ENCODE measurements at regions not wholly inside any gene's neighbourhood (a gene's known extent, or its start where the extent isn't known, plus 50 kb on each side); places are given as distances from the start of the nearest gene placed in this dataset.

GRCh38 chr2:16362611-16363010, 303.0 kb downstream of the CYRIA start:
- DNase-seq (ENCODE audit: low read depth) = no peak
- TF ChIP-seq CTCF (IDR thresholded peaks at IDR 0.05; ENCODE audit: control insufficient read depth, extremely low read depth, insufficient read depth) = no peak
- no peak overlapping the region for H3K4me3 ChIP-seq (ENCODE audit: low read depth, low read length)

DNA sequence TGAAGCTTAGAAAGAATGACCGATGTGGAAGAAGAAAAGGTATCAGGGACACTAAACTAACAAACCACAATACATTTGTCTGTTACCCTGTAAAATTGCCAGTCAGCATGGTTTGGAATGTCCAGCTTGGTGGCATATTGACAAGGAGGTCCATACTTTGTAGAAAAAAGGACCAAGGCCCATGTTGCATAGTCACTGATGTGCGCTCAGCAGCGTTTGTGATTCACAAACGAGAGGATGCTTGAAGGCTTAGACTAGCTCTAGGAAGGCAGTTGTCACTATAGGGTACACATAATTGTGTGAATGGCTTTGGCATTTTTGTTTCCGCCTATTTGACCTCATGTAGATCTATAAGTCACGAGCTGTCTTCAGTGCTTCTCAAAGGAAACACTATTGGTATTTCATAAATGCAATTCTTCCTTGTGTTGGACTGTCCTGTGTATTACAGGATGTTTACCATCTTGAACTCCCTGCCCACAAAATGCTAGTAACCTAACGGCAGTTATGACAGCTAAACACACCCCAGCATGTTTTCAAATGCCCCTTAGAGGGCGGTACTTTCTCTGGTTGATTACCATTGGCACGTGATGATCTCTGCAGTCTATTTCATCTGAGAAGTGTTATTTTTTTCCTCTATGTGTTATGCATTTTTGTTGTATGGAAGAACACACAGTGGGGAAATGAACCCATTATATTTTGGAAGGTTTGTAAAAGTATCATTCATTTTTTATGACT, 304.2 kb downstream of the CYRIA start:
- no peak for DNase-seq (ENCODE audit: low read depth)
- no peak for TF ChIP-seq CTCF (IDR thresholded peaks at IDR 0.05; ENCODE audit: control insufficient read depth, extremely low read depth, insufficient read depth)
- no peak overlapping the region for H3K4me3 ChIP-seq (ENCODE audit: low read depth, low read length)

GRCh38 chr2:16359961-16360360, 305.7 kb downstream of the CYRIA start:
- H3K4me3 ChIP-seq (ENCODE audit: low read depth, low read length) = no peak overlapping the region
- DNase-seq (ENCODE audit: low read depth) = no peak
- TF ChIP-seq CTCF (IDR thresholded peaks at IDR 0.05; ENCODE audit: control insufficient read depth, extremely low read depth, insufficient read depth) = no peak

DNA sequence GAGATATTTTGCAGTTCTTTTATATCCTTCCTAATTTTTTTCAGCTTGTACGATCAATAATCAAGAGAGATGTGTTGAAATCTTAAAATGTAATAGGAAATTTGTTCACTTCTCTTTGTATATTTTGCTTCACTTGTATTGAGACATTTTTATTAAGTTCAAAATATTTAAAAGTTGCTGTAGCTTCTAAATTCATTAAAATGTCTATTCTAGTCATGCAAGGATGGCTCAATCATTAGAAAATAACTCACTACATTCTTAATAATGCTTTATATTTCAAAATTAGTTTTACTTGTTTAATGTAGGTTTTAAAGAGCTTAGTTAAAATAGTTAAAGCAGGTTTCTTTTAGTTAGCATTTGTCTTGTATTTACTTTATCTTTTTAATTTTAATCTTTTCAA, 308.4 kb downstream of the CYRIA start:
- H3K4me3 ChIP-seq (ENCODE audit: low read depth, low read length) = no peak overlapping the region
- no peak for TF ChIP-seq CTCF (IDR thresholded peaks at IDR 0.05; ENCODE audit: control insufficient read depth, extremely low read depth, insufficient read depth)
- no peak for DNase-seq (ENCODE audit: low read depth)

DNA sequence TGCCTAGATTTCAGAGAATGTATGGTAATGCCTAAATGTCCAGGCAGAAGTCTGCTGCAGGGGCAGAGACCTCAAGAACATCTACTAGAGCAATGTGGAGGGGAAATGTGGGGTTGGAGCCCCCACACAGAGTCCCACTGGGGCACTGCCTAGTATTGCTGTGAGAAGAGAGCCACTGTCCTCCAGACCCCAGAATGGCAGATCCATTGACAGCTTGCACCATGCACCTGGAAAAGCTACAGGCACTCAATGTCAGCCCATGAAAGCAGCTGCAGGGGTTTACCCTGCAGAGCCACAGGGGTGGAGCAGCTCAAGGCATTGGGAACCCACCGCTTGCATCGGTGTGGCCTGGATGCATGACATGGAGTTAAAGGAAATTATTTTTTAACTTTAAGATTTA, 314.1 kb downstream of the CYRIA start:
- no peak overlapping the region for H3K4me3 ChIP-seq (ENCODE audit: low read depth, low read length)
- DNase-seq (ENCODE audit: low read depth) = no peak
- TF ChIP-seq CTCF (IDR thresholded peaks at IDR 0.05; ENCODE audit: control insufficient read depth, extremely low read depth, insufficient read depth) = no peak

DNA sequence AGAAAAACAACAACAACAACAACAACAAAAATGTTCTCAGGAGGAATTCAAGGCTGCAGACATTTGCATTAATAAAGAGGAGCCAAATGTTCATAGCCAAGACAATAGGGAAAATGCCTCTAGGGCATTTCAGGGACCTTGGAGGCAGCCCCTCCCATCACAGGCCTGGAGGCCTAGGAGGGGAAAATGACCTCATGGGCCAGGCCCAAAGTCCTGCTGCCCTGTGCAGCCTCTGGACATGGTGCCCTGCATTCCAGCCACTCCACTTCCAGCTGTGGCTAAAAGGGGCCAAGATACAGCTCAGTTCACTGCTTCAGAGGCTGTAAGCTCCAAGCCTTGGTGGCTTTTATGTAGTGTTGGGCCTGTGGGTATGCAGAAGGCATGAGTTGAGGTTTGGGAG, 314.5 kb downstream of the CYRIA start:
- TF ChIP-seq CTCF (IDR thresholded peaks at IDR 0.05; ENCODE audit: control insufficient read depth, extremely low read depth, insufficient read depth) = no peak
- H3K4me3 ChIP-seq (ENCODE audit: low read depth, low read length) = no peak overlapping the region
- DNase-seq (ENCODE audit: low read depth) = no peak

DNA sequence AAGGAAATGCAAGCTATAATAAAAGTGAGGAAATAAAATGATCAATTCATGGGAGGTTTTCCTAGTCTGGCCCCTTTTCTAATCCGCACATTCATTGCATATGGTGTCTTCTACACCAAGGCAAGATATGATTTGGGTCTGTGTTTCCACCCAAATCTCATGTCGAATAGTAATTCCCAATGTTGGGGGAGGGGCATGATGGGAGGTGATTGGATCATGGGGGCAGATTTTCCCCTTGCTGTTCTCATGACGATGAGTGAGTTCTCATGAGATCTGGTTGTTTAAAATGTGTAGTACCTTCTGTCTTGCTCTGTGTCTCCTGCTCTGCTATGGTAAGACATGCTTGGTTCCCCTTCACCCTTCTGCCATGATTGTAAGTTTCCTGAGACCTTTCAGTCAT, 315.4 kb downstream of the CYRIA start:
- no peak for TF ChIP-seq CTCF (IDR thresholded peaks at IDR 0.05; ENCODE audit: control insufficient read depth, extremely low read depth, insufficient read depth)
- DNase-seq (ENCODE audit: low read depth) = no peak
- H3K4me3 ChIP-seq (ENCODE audit: low read depth, low read length) = no peak overlapping the region

Measured in LNCaP clone FGC (cell line).